ENCODE measurements at regions not wholly inside any gene's neighbourhood (a gene's known extent, or its start where the extent isn't known, plus 50 kb on each side); places are given as distances from the start of the nearest gene placed in this dataset.

DNA sequence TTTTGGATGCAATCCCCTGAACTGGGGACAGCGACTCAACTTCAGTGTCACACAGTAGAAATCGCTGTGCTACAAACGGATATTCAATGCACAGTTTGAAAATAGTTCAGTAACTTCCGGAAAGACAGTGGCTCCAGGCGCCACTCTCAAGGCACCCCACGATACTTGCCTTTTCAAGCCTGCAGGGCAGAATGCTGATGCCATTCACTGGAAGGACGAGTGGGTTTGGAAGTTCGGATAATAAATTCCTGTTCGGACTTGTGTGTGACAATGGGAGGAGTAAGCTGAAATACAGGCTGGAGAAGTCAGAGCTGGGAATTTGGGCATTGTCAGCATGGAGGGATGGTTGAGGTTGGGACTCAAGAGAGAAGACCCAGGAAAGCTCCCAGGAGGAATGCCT lies 64.3 kb upstream of the HELT start:
- FAIRE-seq, result no peak

DNA sequence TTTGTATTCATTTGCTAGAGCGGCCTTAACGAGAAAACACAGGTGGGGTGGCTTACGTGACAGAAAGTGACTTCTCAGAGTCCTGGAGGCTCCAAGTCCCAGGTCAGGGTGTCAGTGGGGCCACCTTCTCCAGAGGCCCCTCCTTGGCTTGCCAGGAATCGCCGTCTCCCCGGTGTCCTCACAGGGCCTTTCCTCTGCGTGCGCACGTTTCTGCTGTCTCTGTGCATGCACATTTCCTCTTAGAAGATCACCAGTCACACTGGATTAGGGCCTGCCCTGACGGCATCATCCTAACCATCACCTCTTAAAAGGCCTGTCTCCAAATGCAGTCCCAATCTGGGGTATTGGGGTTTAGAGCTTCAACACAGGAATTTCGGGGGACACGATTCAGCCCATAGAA lies 63.8 kb upstream of the HELT start:
- Histone ChIP-seq H3K9ac (ENCODE audit: low read length in 3 of 3) (no peak overlapping the region), H3K9me3 (ENCODE audit: control insufficient read depth in 2 of 3, insufficient read depth in 1 of 3, low read length in 3 of 3) (no peaks in the 10 kb centered on the region), H3K36me3 (ENCODE audit: control insufficient read depth in 2 of 3, insufficient read depth in 3 of 3, low read length in 3 of 3) (no peaks in the 10 kb centered on the region), H3K27me3 (ENCODE audit: control insufficient read depth, insufficient read depth, low read length) (no peaks in the 10 kb centered on the region), H3K4me3 (ENCODE audit: low read length in 3 of 3) (no peak overlapping the region), H3K4me1 (ENCODE audit: control insufficient read depth in 2 of 3, insufficient read depth in 2 of 3, low read depth in 1 of 3, low read length in 3 of 3) (no peaks in the 10 kb centered on the region), H3K27ac (ENCODE audit: low read depth in 2 of 2, low read length in 2 of 2) (no peak overlapping the region)
- FAIRE-seq (no peak), DNase-seq (no peak)
- TF ChIP-seq, protein P1, sequence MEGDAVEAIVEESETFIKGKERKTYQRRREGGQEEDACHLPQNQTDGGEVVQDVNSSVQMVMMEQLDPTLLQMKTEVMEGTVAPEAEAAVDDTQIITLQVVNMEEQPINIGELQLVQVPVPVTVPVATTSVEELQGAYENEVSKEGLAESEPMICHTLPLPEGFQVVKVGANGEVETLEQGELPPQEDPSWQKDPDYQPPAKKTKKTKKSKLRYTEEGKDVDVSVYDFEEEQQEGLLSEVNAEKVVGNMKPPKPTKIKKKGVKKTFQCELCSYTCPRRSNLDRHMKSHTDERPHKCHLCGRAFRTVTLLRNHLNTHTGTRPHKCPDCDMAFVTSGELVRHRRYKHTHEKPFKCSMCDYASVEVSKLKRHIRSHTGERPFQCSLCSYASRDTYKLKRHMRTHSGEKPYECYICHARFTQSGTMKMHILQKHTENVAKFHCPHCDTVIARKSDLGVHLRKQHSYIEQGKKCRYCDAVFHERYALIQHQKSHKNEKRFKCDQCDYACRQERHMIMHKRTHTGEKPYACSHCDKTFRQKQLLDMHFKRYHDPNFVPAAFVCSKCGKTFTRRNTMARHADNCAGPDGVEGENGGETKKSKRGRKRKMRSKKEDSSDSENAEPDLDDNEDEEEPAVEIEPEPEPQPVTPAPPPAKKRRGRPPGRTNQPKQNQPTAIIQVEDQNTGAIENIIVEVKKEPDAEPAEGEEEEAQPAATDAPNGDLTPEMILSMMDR (IDR thresholded peaks at IDR 0.05; ENCODE audit: borderline replicate concordance, extremely low read depth, insufficient read depth), result no peak
- intact Hi-C loops (cut with DNase I), result no loop called here

More for the DNA sequence above, 64.3 kb upstream of the HELT start:
- Histone ChIP-seq H3K27me3 (ENCODE audit: control insufficient read depth, insufficient read depth, low read length) (no peaks in the 10 kb centered on the region), H3K4me3 (ENCODE audit: low read length in 3 of 3) (no peak overlapping the region), H3K4me1 (ENCODE audit: control insufficient read depth in 2 of 3, insufficient read depth in 2 of 3, low read depth in 1 of 3, low read length in 3 of 3) (no peaks in the 10 kb centered on the region), H3K9me3 (ENCODE audit: control insufficient read depth in 2 of 3, insufficient read depth in 1 of 3, low read length in 3 of 3) (no peaks in the 10 kb centered on the region), H3K9ac (ENCODE audit: low read length in 3 of 3) (no peak overlapping the region), H3K27ac (ENCODE audit: low read depth in 2 of 2, low read length in 2 of 2) (no peak overlapping the region), H3K36me3 (ENCODE audit: control insufficient read depth in 2 of 3, insufficient read depth in 3 of 3, low read length in 3 of 3) (no peaks in the 10 kb centered on the region)
- DNase-seq, result no peak
- intact Hi-C loops (cut with DNase I), result no loop called here
- TF ChIP-seq, protein P1 (IDR thresholded peaks at IDR 0.05; ENCODE audit: borderline replicate concordance, extremely low read depth, insufficient read depth), result no peak

DNA sequence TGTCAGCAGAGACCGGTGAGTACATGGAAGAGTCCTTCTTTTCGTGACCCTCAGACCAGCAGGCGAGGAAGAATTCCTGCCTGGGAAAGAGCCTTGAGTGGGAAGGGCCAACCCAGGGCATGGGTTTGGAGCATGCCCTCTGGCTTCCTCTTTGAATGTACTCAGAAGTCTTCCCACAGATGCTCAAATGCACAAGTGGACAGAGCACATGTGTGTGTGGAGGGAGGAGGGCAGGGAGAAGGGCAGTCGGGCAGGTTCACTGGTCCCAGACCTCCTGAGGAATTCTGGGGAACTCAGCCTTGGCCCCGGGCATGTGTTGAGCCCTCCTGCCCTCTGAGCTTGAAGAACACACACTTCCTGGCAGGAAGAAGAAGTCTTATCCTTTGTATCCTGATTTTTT lies 63.2 kb upstream of the HELT start:
- DNase-seq (no peak), FAIRE-seq (no peak)
- H3K27ac ChIP-seq (ENCODE audit: low read depth in 2 of 2, low read length in 2 of 2), result no peak overlapping the region
- H3K9ac ChIP-seq (ENCODE audit: low read length in 3 of 3), result no peak overlapping the region
- no peaks in the 10 kb centered on the region for H3K27me3 ChIP-seq (ENCODE audit: control insufficient read depth, insufficient read depth, low read length)
- no peaks in the 10 kb centered on the region for H3K4me1 ChIP-seq (ENCODE audit: control insufficient read depth in 2 of 3, insufficient read depth in 2 of 3, low read depth in 1 of 3, low read length in 3 of 3)
- H3K36me3 ChIP-seq (ENCODE audit: control insufficient read depth in 2 of 3, insufficient read depth in 3 of 3, low read length in 3 of 3), result no peaks in the 10 kb centered on the region
- H3K9me3 ChIP-seq (ENCODE audit: control insufficient read depth in 2 of 3, insufficient read depth in 1 of 3, low read length in 3 of 3), result no peaks in the 10 kb centered on the region
- TF ChIP-seq, protein P1 (IDR thresholded peaks at IDR 0.05; ENCODE audit: borderline replicate concordance, extremely low read depth, insufficient read depth), result no peak
- intact Hi-C loops (cut with DNase I), result no loop called here
- no peak overlapping the region for H3K4me3 ChIP-seq (ENCODE audit: low read length in 3 of 3)

DNA sequence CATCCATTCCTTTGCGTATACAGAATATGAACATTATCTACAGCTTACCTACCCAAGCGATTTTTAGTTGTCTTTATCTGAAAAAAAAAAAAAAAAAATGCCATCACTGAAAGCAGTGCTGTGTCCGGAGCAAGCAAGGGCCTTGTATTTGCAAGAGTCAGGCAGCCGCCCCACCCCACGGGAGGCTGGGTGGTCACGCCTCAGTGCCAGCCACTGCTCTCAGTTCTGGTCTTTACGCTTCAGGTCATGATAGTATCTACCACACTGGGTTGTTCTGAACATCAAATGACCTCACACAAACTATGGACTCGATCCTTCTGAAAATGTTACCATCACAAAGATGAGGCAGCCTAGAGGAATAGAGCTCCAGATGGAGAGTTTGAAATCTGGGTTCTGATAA lies 62.7 kb upstream of the HELT start:
- intact Hi-C loops (cut with DNase I), result no loop called here
- Histone ChIP-seq H3K4me3 (ENCODE audit: low read length in 3 of 3) (no peak overlapping the region), H3K9ac (ENCODE audit: low read length in 3 of 3) (no peak overlapping the region), H3K9me3 (ENCODE audit: control insufficient read depth in 2 of 3, insufficient read depth in 1 of 3, low read length in 3 of 3) (no peaks in the 10 kb centered on the region), H3K27me3 (ENCODE audit: control insufficient read depth, insufficient read depth, low read length) (no peaks in the 10 kb centered on the region), H3K36me3 (ENCODE audit: control insufficient read depth in 2 of 3, insufficient read depth in 3 of 3, low read length in 3 of 3) (no peaks in the 10 kb centered on the region), H3K27ac (ENCODE audit: low read depth in 2 of 2, low read length in 2 of 2) (no peak overlapping the region), H3K4me1 (ENCODE audit: control insufficient read depth in 2 of 3, insufficient read depth in 2 of 3, low read depth in 1 of 3, low read length in 3 of 3) (no peaks in the 10 kb centered on the region)
- TF ChIP-seq, protein P1 (IDR thresholded peaks at IDR 0.05; ENCODE audit: borderline replicate concordance, extremely low read depth, insufficient read depth), result no peak
- FAIRE-seq, result no peak
- peak in 1 of 5 donors; percentile 32 for DNase-seq

Data from kidney (tissue), 13 donors.